WTC11 (cell line): ENCODE measurements at regions not wholly inside any gene's neighbourhood (a gene's known extent, or its start where the extent isn't known, plus 50 kb on each side); places are given as distances from the start of the nearest gene placed in this dataset.

Source experiments
- ATF3 ChIP-seq: sonication (generic); formaldehyde crosslinking; conservative IDR thresholded peaks from 2 replicates; pipeline ENCODE4 v1.8.1; 2022; ENCODE audit warnings: mild to moderate bottlenecking, missing genetic modification reagents
- ATF6 ChIP-seq: sonication (generic); formaldehyde crosslinking; IDR thresholded peaks from 2 replicates; pipeline ENCODE4 v1.8.1; 2023; ENCODE audit warnings: mild to moderate bottlenecking, missing genetic modification reagents
- CBFB ChIP-seq: sonication (generic); formaldehyde crosslinking; IDR thresholded peaks from 2 replicates; pipeline ENCODE4 v1.8.1; 2022; ENCODE audit warnings: mild to moderate bottlenecking, low read depth, missing genetic modification reagents
- CTCF ChIP-seq: fragments of 200-600 bp; IDR thresholded peaks from 2 replicates; pipeline ENCODE4 v1.8.0; 2022; ENCODE audit warnings: antibody characterized with exemption
- PRRX2 ChIP-seq: fragments of 250-450 bp; sonication (Bioruptor Pico); IDR thresholded peaks from 2 replicates; pipeline ENCODE4 v1.8.0; 2021; ENCODE audit warnings: mild to moderate bottlenecking
- USF1 ChIP-seq: sonication (generic); formaldehyde crosslinking; IDR thresholded peaks from 2 replicates; pipeline ENCODE4 v1.8.0; 2022; ENCODE audit warnings: mild to moderate bottlenecking, missing genetic modification reagents
- ZBTB21 ChIP-seq: sonication (generic); formaldehyde crosslinking; IDR thresholded peaks from 2 replicates; pipeline ENCODE4 v1.8.1; 2023; ENCODE audit warnings: mild to moderate bottlenecking, missing genetic modification reagents, borderline replicate concordance
- ZNF219 ChIP-seq: sonication (generic); formaldehyde crosslinking; IDR thresholded peaks from 2 replicates; pipeline ENCODE4 v1.8.0; 2023; ENCODE audit warnings: missing genetic modification reagents, mild to moderate bottlenecking, borderline replicate concordance

- TF ChIP-seq ZBTB21 (CRISPR knock-in tag) = no peak
- no peak for TF ChIP-seq ATF3
- no peak for TF ChIP-seq USF1 (CRISPR knock-in tag)
- TF ChIP-seq ATF6 (CRISPR knock-in tag) = no peak
- no peak for TF ChIP-seq CTCF
- no peak for TF ChIP-seq CBFB (CRISPR knock-in tag)
- no peak for TF ChIP-seq ZNF219 (CRISPR knock-in tag)
- TF ChIP-seq PRRX2 (CRISPR knock-in tag) = no peak
These were observed 97.4 kb upstream of the UGP2 start for GRCh38 chr2:63743982-63744966.
